PC-3 (cell line): ENCODE measurements at regions not wholly inside any gene's neighbourhood (a gene's known extent, or its start where the extent isn't known, plus 50 kb on each side); places are given as distances from the start of the nearest gene placed in this dataset.

ENCODE experiments used
- ATAC-seq: fragments of 200-7000 bp; cut with Tn5 transposase; 2 replicates; pipeline ENCODE4 v1.9.1; 2020; ENCODE audit warnings: mild to moderate bottlenecking, moderate library complexity
- BruUV-seq: library from RNA; stranded (reverse); fragments of 400-500 nt; replicated peaks from 2 replicates; lab custom pipeline; 2021; lab: Mats Ljungman, UMichigan
- CTCF ChIA-PET: fragments of 300-600 bp; sonication (Branson Sonifier 250); formaldehyde crosslinking; loops from one replicate; lab custom pipeline; 2022; ENCODE audit warnings: antibody characterized with exemption; lab: Charles Lee
- POLR2A ChIA-PET: fragments of 300-600 bp; sonication (Branson Sonifier 250); formaldehyde crosslinking; loops from one replicate; lab custom pipeline; 2022; ENCODE audit warnings: antibody characterized with exemption; ENCODE audit not compliant: unreplicated experiment; lab: Charles Lee
- DNase-seq: peaks from one replicate; pipeline ENCODE4 v3.0.0-alpha.2; 2015
- H2AFZ ChIP-seq: fragments of 300-600 bp; sonication (generic); 2 replicates; pipeline ENCODE4 v1.6.0; 2016; ENCODE audit warnings: antibody characterized with exemption, low read length
- H3F3A ChIP-seq: fragments of 300-600 bp; sonication (generic); one replicate; pipeline ENCODE4 v1.6.0; 2017; ENCODE audit warnings: antibody characterized with exemption, low read length, control low read depth, mild to moderate bottlenecking; ENCODE audit not compliant: unreplicated experiment
- H3K27ac ChIP-seq: fragments of 300-600 bp; sonication (generic); 2 replicates; pipeline ENCODE4 v1.5.1; 2016; ENCODE audit warnings: mild to moderate bottlenecking, low read length
- H3K27me3 ChIP-seq: fragments of 300-600 bp; sonication (generic); 2 replicates; pipeline ENCODE4 v1.6.1; 2016; ENCODE audit warnings: low read length, mixed read lengths
- H3K36me3 ChIP-seq: fragments of 300-600 bp; sonication (generic); 2 replicates; pipeline ENCODE4 v1.6.1; 2016; ENCODE audit warnings: low read depth, mixed run types, low read length, mixed read lengths
- H3K4me1 ChIP-seq: fragments of 300-600 bp; sonication (generic); 2 replicates; pipeline ENCODE4 v1.5.1; 2016; ENCODE audit warnings: low read length; ENCODE audit not compliant: insufficient read depth
- H3K4me2 ChIP-seq: fragments of 300-600 bp; sonication (generic); 2 replicates; pipeline ENCODE4 v1.6.0; 2016; ENCODE audit warnings: low read length
- H3K4me3 ChIP-seq: fragments of 300-600 bp; sonication (generic); 2 replicates; pipeline ENCODE4 v1.5.1; 2016; ENCODE audit warnings: mild to moderate bottlenecking, low read length, mixed read lengths
- H3K79me2 ChIP-seq: fragments of 300-600 bp; sonication (generic); 2 replicates; pipeline ENCODE4 v1.6.1; 2017; ENCODE audit warnings: low read length, mixed read lengths
- H3K9ac ChIP-seq: fragments of 300-600 bp; sonication (generic); 2 replicates; pipeline ENCODE4 v1.6.0; 2016; ENCODE audit warnings: mild to moderate bottlenecking, low read length
- H3K9me2 ChIP-seq: fragments of 300-600 bp; sonication (generic); replicated peaks from 2 replicates; pipeline ENCODE4 v1.6.1; 2016; ENCODE audit warnings: mixed run types, low read length, mixed read lengths
- H3K9me3 ChIP-seq: fragments of 300-600 bp; sonication (generic); 2 replicates; pipeline ENCODE4 v1.6.1; 2016; ENCODE audit warnings: low read length, mixed read lengths
- H4K20me1 ChIP-seq: fragments of 300-600 bp; sonication (generic); 2 replicates; pipeline ENCODE4 v1.6.1; 2016; ENCODE audit warnings: low read length, mixed read lengths
- EZH2 ChIP-seq: fragments of 300-600 bp; sonication (generic); IDR thresholded peaks from one replicate; pipeline ENCODE4 v1.6.1; 2017; ENCODE audit warnings: antibody characterized with exemption, mild to moderate bottlenecking, low read length; ENCODE audit not compliant: unreplicated experiment
- EZH2phosphoT487 ChIP-seq: fragments of 300-600 bp; sonication (generic); IDR thresholded peaks from 2 replicates; pipeline ENCODE4 v1.6.1; 2018; ENCODE audit warnings: mild to moderate bottlenecking, antibody characterized with exemption, low read length, borderline replicate concordance
- intact Hi-C: fragments of 100-400 bp; cut with micrococcal nuclease; formaldehyde crosslinking; loops from 2 replicates; pipeline ENCODE4 v1.9.0; 2023
- TF ChIP-seq, protein P1 (sequence below): fragments of 300-600 bp; sonication (generic); conservative IDR thresholded peaks from 2 replicates; pipeline ENCODE4 v1.5.1; 2017; ENCODE audit warnings: antibody characterized with exemption, low read depth, mild to moderate bottlenecking, low read length

DNA sequence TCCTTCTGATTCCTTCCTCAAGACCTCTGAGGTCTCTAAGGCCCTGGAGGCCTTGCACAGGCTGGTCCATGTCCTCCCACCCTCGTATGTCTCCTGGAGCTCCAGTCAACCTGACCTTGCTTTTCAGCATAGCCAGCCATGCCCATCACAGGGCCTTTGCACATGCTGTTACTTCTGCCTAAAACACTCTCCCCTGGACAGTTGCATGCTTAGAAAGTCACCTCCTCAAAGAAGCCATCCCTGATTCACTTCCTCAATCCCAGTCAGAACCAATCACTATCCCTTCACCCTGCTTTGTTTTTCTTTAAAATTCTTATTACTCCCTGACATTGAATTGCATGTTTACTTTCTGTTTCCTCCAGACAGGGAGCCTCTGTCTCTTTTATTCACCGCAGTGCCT is 322.1 kb upstream of the CCL2 start:
- Histone ChIP-seq H3K9me2 (no peaks in the 10 kb centered on the region), H4K20me1 (no peaks in the 10 kb centered on the region), H3K4me2 (no peak overlapping the region), H3K27ac (no peak overlapping the region), H3K9ac (no peak overlapping the region), H3K27me3 (no peaks in the 10 kb centered on the region), H3K4me1 (no peaks in the 10 kb centered on the region), H3K36me3 (no peaks in the 10 kb centered on the region), H2AFZ (no peak overlapping the region), H3F3A (no peaks in the 10 kb centered on the region), H3K79me2 (no peaks in the 10 kb centered on the region), H3K4me3 (no peak overlapping the region), H3K9me3 (no peaks in the 10 kb centered on the region)
- ATAC-seq (no peak), DNase-seq (no peak)
- POLR2A ChIA-PET, result no interaction called here
- intact Hi-C loops, result no loop called here
- CTCF ChIA-PET, result no interaction called here
- no TSS peak for BruUV-seq
- TF ChIP-seq EZH2phosphoT487 (no peak), EZH2 (no peak)
- TF ChIP-seq, protein P1, sequence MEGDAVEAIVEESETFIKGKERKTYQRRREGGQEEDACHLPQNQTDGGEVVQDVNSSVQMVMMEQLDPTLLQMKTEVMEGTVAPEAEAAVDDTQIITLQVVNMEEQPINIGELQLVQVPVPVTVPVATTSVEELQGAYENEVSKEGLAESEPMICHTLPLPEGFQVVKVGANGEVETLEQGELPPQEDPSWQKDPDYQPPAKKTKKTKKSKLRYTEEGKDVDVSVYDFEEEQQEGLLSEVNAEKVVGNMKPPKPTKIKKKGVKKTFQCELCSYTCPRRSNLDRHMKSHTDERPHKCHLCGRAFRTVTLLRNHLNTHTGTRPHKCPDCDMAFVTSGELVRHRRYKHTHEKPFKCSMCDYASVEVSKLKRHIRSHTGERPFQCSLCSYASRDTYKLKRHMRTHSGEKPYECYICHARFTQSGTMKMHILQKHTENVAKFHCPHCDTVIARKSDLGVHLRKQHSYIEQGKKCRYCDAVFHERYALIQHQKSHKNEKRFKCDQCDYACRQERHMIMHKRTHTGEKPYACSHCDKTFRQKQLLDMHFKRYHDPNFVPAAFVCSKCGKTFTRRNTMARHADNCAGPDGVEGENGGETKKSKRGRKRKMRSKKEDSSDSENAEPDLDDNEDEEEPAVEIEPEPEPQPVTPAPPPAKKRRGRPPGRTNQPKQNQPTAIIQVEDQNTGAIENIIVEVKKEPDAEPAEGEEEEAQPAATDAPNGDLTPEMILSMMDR, result no peak

DNA sequence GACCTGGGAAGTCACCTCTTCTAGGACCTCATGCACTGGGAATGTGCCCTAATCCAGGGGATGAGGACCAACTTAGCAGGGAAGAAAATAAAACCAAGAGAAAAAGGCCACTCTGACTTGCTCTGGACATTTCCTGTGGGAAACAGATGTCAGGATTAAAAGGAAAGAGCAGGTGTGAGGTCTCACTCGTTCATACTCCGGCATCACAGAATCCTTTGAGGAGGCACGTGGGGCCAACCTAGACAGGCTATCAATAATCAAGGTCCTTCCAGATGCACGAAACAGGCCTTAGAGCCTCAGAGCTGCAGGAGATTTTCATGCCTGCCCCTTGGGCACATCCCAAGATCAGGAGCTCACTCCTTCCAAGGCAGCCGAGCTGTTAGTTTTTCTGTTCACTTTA is 321.5 kb upstream of the CCL2 start:
- Histone ChIP-seq H3F3A (no peaks in the 10 kb centered on the region), H3K9me2 (no peaks in the 10 kb centered on the region), H3K36me3 (no peaks in the 10 kb centered on the region), H4K20me1 (no peaks in the 10 kb centered on the region), H3K27ac (no peak overlapping the region), H3K9ac (no peak overlapping the region), H2AFZ (no peak overlapping the region), H3K79me2 (no peaks in the 10 kb centered on the region), H3K9me3 (no peaks in the 10 kb centered on the region), H3K27me3 (no peaks in the 10 kb centered on the region), H3K4me1 (no peaks in the 10 kb centered on the region), H3K4me2 (no peak overlapping the region), H3K4me3 (no peak overlapping the region)
- ChIA-PET POLR2A (no interaction called here), CTCF (no interaction called here)
- no peak for ATAC-seq
- TF ChIP-seq, protein P1, result no peak
- TF ChIP-seq EZH2phosphoT487 (no peak), EZH2 (no peak)
- no peak for DNase-seq
- BruUV-seq, result no TSS peak
- intact Hi-C loops, result no loop called here

DNA sequence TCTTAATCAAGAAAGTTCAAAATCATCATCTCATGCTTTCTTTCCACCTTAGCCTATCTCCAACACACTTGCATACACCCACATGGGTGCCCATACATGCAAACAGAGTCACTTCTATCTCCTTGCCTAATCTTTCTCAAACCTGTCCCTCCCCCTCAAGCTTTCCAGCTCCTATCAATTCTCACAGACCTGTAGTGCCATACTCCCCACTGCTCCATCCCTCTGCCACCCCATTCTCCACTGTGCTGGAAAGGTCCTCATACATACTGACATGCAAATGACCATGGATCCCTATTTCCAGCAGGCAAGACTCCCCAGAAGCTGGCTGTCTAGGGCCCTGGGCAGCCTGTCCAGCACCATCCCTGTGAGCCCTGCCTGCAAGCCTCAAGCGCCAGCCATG is 320.4 kb upstream of the CCL2 start:
- TF ChIP-seq EZH2 (no peak), EZH2phosphoT487 (no peak)
- TF ChIP-seq, protein P1, result no peak
- CTCF ChIA-PET, result no interaction called here

More for the DNA sequence above, 320.4 kb upstream of the CCL2 start:
- no peak overlapping the region for H2AFZ ChIP-seq
- H3K27me3 ChIP-seq, result no peaks in the 10 kb centered on the region
- no peaks in the 10 kb centered on the region for H3K36me3 ChIP-seq
- intact Hi-C loops, result no loop called here
- H3K4me1 ChIP-seq, result no peaks in the 10 kb centered on the region
- no peak overlapping the region for H3K9ac ChIP-seq
- H3K9me3 ChIP-seq, result no peaks in the 10 kb centered on the region
- no peak overlapping the region for H3K4me2 ChIP-seq
- H3K79me2 ChIP-seq, result no peaks in the 10 kb centered on the region
- POLR2A ChIA-PET, result no interaction called here
- H4K20me1 ChIP-seq, result no peaks in the 10 kb centered on the region
- H3K4me3 ChIP-seq, result no peak overlapping the region
- ATAC-seq (no peak), DNase-seq (no peak)
- H3K9me2 ChIP-seq, result no peaks in the 10 kb centered on the region
- no peak overlapping the region for H3K27ac ChIP-seq
- no peaks in the 10 kb centered on the region for H3F3A ChIP-seq
- no TSS peak for BruUV-seq
